PC-9 (cell line): ENCODE measurements at regions not wholly inside any gene's neighbourhood (a gene's known extent, or its start where the extent isn't known, plus 50 kb on each side); places are given as distances from the start of the nearest gene placed in this dataset.
"Not testable (repeated sequence)": the region's sequence is repeated elsewhere in the genome, so short reads cannot be mapped to it uniquely, and the experiment has no call there.

Experiments used
- BruUV-seq: library from RNA; stranded (reverse); fragments of 400-500 nt; replicated peaks from 2 replicates; lab custom pipeline; 2021; lab: Mats Ljungman, UMichigan
- CTCF ChIA-PET: fragments of 300-600 bp; sonication (Branson Sonifier 250); formaldehyde crosslinking; loops from one replicate; lab custom pipeline; 2022; ENCODE audit warnings: antibody characterized with exemption; lab: Charles Lee
- POLR2A ChIA-PET: fragments of 300-600 bp; sonication (Branson Sonifier 250); formaldehyde crosslinking; loops from one replicate; lab custom pipeline; 2022; ENCODE audit warnings: antibody characterized with exemption; ENCODE audit not compliant: unreplicated experiment; lab: Charles Lee
- DNase-seq, 2 experiments: peaks; one replicate each; pipeline versions ENCODE4 v3.0.0 to v3.0.0-alpha.2; 2015 to 2022; ENCODE audit warnings: mixed read lengths in 1 of 2
- H2AFZ ChIP-seq: fragments of 200-600 bp; sonication (generic); 2 replicates; pipeline ENCODE4 v1.8.1; 2017; ENCODE audit warnings: antibody characterized with exemption
- H3F3A ChIP-seq: fragments of 200-600 bp; sonication (generic); 2 replicates; pipeline ENCODE4 v1.8.1; 2017; ENCODE audit warnings: antibody characterized with exemption, mild to moderate bottlenecking, low read depth; ENCODE audit not compliant: insufficient read depth
- H3K27ac ChIP-seq: fragments of 200-600 bp; sonication (generic); 2 replicates; pipeline ENCODE4 v1.6.1; 2016; ENCODE audit warnings: mixed run types
- H3K27me3 ChIP-seq: fragments of 200-600 bp; sonication (generic); 2 replicates; pipeline ENCODE4 v1.6.1; 2016; ENCODE audit warnings: low read depth, mixed run types; ENCODE audit not compliant: insufficient read depth
- H3K36me3 ChIP-seq: fragments of 200-600 bp; sonication (generic); 2 replicates; pipeline ENCODE4 v1.6.1; 2016; ENCODE audit warnings: low read depth, mixed run types
- H3K4me1 ChIP-seq: fragments of 200-600 bp; sonication (generic); replicated peaks from 2 replicates; pipeline ENCODE4 v1.6.1; 2016; ENCODE audit warnings: mixed run types; ENCODE audit not compliant: insufficient read depth
- H3K4me2 ChIP-seq: fragments of 200-600 bp; sonication (generic); 2 replicates; pipeline ENCODE4 v1.6.1; 2017; ENCODE audit warnings: mixed run types
- H3K4me3 ChIP-seq: fragments of 200-600 bp; sonication (generic); 2 replicates; pipeline ENCODE4 v1.6.1; 2016; ENCODE audit warnings: mixed run types
- H3K79me2 ChIP-seq: fragments of 200-600 bp; sonication (generic); 2 replicates; pipeline ENCODE4 v1.6.1; 2017; ENCODE audit warnings: low read depth, mixed run types
- H3K9me2 ChIP-seq: fragments of 200-600 bp; sonication (generic); 2 replicates; pipeline ENCODE4 v1.8.1; 2017; ENCODE audit warnings: mild to moderate bottlenecking; ENCODE audit not compliant: insufficient read depth
- H3K9me3 ChIP-seq: fragments of 200-600 bp; sonication (generic); 2 replicates; pipeline ENCODE4 v1.8.1; 2016; ENCODE audit warnings: low read depth; ENCODE audit not compliant: insufficient read depth
- H4K20me1 ChIP-seq: fragments of 200-600 bp; sonication (generic); 2 replicates; pipeline ENCODE4 v1.8.1; 2017; ENCODE audit not compliant: insufficient read depth
- EZH2 ChIP-seq: fragments of 200-600 bp; sonication (generic); IDR thresholded peaks from 2 replicates; pipeline ENCODE4 v1.8.0; 2017; ENCODE audit warnings: antibody characterized with exemption, low read depth
- intact Hi-C: fragments of 100-400 bp; cut with micrococcal nuclease; formaldehyde crosslinking; loops from one replicate; pipeline ENCODE4 v1.10.0; 2022; ENCODE audit not compliant: unreplicated experiment
- TF ChIP-seq, protein P1 (sequence below): fragments of 200-600 bp; sonication (generic); conservative IDR thresholded peaks from 2 replicates; pipeline ENCODE4 v1.6.1; 2017; ENCODE audit warnings: mixed run types, antibody characterized with exemption, mild to moderate bottlenecking, moderate library complexity

DNA sequence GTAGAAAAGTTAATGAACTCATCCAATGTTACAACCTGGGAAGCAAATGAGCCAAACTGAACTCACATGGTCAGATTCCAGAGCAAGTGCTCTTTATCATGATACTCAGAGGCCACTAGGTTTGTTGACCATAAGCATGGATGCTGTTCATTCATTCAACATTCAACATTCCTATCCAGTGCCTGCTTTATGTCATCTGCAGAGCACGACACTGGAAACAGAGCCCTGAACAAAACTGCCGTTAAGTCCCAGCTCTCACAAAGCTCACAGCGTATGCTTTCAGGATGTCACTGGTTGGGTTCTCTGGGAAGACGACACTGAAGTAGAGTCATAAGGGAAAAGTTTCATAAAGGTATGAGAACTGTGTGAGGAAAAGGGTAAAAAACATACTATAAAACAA lies 105.8 kb upstream of the TRIM77 start:
- no peaks in the 10 kb centered on the region for H3K9me3 ChIP-seq
- H3K27me3 ChIP-seq = no peaks in the 10 kb centered on the region
- H3K36me3 ChIP-seq = no peaks in the 10 kb centered on the region
- no peak for DNase-seq
- no peak overlapping the region for H3K27ac ChIP-seq
- H3K4me2 ChIP-seq = no peak overlapping the region
- H3K4me1 ChIP-seq = no peaks in the 10 kb centered on the region
- no peak overlapping the region for H3K4me3 ChIP-seq
- no TSS peak for BruUV-seq
- TF ChIP-seq EZH2 = no peak
- TF ChIP-seq, protein P1, sequence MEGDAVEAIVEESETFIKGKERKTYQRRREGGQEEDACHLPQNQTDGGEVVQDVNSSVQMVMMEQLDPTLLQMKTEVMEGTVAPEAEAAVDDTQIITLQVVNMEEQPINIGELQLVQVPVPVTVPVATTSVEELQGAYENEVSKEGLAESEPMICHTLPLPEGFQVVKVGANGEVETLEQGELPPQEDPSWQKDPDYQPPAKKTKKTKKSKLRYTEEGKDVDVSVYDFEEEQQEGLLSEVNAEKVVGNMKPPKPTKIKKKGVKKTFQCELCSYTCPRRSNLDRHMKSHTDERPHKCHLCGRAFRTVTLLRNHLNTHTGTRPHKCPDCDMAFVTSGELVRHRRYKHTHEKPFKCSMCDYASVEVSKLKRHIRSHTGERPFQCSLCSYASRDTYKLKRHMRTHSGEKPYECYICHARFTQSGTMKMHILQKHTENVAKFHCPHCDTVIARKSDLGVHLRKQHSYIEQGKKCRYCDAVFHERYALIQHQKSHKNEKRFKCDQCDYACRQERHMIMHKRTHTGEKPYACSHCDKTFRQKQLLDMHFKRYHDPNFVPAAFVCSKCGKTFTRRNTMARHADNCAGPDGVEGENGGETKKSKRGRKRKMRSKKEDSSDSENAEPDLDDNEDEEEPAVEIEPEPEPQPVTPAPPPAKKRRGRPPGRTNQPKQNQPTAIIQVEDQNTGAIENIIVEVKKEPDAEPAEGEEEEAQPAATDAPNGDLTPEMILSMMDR = no peak
- no peaks in the 10 kb centered on the region for H3K79me2 ChIP-seq
- H4K20me1 ChIP-seq = no peaks in the 10 kb centered on the region
- intact Hi-C loops = no loop called here
- POLR2A ChIA-PET = no interaction called here
- no peak overlapping the region for H2AFZ ChIP-seq
- no peaks in the 10 kb centered on the region for H3F3A ChIP-seq
- CTCF ChIA-PET = no interaction called here
- H3K9me2 ChIP-seq = no peaks in the 10 kb centered on the region

GRCh38 chr11:89606845-89607244 lies 103.3 kb upstream of the TRIM77 start:
- H3K4me3 ChIP-seq, H3K79me2 ChIP-seq, intact Hi-C loops, BruUV-seq, POLR2A ChIA-PET, H2AFZ ChIP-seq, H3K4me2 ChIP-seq, H3K9me3 ChIP-seq, DNase-seq, H3K36me3 ChIP-seq, H3K4me1 ChIP-seq, CTCF ChIA-PET, H3K9me2 ChIP-seq, H4K20me1 ChIP-seq, H3F3A ChIP-seq, H3K27me3 ChIP-seq, H3K27ac ChIP-seq: not testable (repeated sequence)

GRCh38 chr11:89607497-89607896 lies 102.6 kb upstream of the TRIM77 start:
- H2AFZ ChIP-seq, H3K36me3 ChIP-seq, H3K9me3 ChIP-seq, H3K27ac ChIP-seq, H4K20me1 ChIP-seq, H3K4me2 ChIP-seq, DNase-seq, CTCF ChIA-PET, H3K4me1 ChIP-seq, H3K9me2 ChIP-seq, H3K27me3 ChIP-seq, H3K4me3 ChIP-seq, H3K79me2 ChIP-seq, POLR2A ChIA-PET, H3F3A ChIP-seq, intact Hi-C loops, BruUV-seq: not testable (repeated sequence)

DNA sequence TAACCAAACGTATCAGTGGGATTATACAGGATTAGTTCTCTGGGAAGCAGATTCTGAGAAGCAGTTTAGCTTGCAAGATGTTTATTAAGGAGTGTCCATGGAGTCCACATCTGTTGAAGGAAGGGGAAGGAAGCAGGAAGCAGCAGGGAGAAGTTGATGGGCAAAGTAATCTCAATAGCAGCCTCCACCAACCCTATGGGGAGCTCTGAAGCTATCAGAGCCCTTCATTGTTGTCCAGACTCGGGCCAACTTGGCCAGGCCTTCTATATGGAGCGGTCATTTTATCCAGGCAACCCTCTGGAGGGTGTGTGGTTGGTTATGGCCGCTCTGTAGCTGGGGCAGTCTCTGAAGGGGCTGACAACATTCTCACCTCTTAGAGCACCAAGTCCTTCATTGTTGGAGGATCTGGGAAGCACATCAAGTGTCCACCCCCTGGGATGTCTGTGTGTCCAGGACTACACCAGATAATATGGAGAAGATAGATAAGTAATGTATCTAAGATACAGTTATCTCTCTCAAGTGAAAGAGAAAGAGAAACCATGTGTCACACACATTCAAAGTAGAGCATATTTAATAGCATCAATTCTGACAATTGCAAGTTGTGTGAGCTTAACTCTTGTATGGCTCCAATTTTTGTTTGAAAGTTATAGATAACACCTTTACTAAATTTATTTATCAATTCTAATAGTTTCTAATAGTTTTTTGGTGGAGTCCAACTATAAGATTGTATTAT lies 101.7 kb upstream of the TRIM77 start:
- no TSS peak for BruUV-seq
- H4K20me1 ChIP-seq = no peaks in the 10 kb centered on the region
- POLR2A ChIA-PET = no interaction called here
- no peak overlapping the region for H2AFZ ChIP-seq
- no peaks in the 10 kb centered on the region for H3F3A ChIP-seq
- TF ChIP-seq, protein P1 = no peak
- TF ChIP-seq EZH2 = no peak
- no peaks in the 10 kb centered on the region for H3K36me3 ChIP-seq
- H3K79me2 ChIP-seq = no peaks in the 10 kb centered on the region
- H3K4me2 ChIP-seq = no peak overlapping the region
- H3K9me3 ChIP-seq = no peaks in the 10 kb centered on the region
- no peaks in the 10 kb centered on the region for H3K9me2 ChIP-seq
- intact Hi-C loops = no loop called here
- H3K27me3 ChIP-seq = no peaks in the 10 kb centered on the region
- H3K4me1 ChIP-seq = no peaks in the 10 kb centered on the region
- no peak overlapping the region for H3K27ac ChIP-seq
- H3K4me3 ChIP-seq = no peak overlapping the region
- CTCF ChIA-PET = no interaction called here
- DNase-seq = no peak
